ENCODE measurements at regions not wholly inside any gene's neighbourhood (a gene's known extent, or its start where the extent isn't known, plus 50 kb on each side); places are given as distances from the start of the nearest gene placed in this dataset.
"Not testable (repeated sequence)": the region's sequence is repeated elsewhere in the genome, so short reads cannot be mapped to it uniquely, and the experiment has no call there.

DNA sequence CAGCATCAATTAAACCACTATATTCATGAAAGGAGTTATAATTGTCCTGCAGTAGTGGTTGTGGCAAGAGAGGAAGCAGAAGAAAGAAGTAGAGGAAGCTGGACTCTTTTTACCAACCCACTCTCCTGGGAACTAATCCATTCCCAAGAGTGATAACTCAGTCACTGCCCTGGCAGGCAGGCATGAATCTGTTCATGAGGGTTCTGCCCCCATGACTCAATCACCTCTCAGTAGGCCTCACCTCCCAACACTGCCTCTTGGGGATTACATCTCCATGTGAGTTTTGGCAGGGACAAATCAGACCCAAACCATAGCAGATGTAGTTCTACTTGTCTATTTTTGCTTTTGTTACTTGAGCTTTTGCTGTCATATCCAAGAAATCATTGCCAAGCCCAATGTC, 232.7 kb upstream of the MAP2 start:
- DNase-seq = no peak

DNA sequence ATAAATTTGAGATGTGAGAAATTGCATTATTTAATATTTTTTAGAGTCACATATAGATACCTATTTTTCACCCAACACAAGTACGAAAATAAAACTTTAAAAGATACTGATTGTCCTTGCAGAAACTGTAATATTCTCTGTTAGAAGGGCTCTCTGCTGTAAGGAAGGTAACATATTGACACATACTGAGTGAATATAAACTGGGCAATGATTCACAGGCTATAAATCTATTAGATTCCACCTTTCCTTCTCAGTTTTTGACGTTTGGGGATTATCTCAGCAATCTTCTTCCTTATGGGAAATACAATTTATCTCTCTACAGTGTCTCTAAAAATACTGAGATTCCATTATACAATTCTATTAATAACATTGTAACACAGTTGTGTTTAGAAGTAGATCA, 229.1 kb upstream of the MAP2 start:
- DNase-seq = no peak

DNA sequence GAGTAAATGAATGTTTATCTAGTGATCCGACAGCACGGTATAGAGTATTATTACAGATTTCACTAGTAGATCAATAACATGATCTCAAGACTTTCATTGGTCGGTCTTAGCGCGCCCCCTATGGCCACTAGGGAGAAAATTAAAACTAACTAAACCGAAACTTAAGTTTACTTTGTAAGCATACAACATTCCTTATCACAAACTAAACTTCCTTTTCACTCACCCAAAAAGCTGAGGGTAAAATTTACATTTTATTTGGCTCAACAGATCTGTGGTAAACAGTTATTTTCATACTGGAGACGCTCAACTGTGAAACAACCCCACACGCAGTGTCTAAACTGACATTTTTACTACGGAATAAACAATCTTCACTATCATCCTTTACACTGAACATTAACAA, 215.6 kb upstream of the MAP2 start:
- DNase-seq = peak; percentile 30

DNA sequence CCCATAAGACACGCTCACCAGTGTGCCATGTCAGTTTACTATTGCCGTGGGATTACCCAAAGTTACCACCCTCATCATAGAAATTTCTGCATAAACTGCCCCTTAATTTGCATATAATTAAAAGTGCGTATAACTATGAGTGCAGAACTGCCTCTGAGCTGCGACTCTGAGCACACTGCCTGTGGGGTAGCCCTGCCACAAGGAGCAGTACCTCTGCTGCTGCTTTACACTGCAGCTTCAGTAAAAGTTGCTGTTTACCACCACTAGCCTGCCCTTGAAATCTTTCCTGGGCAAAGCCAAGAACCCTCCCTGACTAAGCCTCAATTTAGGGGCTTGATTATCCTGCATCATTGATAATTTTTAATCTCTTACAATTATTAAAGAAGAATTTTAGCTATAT, 213.9 kb upstream of the MAP2 start:
- no peak for DNase-seq

DNA sequence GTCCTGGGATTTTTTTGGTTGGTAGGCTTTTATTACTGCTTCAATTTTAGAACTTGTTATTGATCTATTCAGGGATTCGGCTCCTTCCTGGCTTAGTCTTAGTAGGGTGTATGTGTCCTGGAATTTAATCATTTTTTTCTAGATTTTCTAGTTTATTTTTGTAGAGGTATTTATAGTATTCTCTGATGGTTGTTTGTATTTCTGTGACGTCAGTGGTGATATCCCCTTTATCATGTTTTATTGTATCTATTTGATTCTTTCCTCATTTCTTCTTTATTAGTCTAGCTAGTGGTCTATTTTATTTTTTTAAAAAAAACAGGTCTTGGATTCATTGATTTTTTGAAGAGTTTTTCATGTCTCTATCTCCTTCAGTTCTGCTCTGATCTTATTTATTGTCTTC, 193.3 kb upstream of the MAP2 start:
- no peak for DNase-seq

DNA sequence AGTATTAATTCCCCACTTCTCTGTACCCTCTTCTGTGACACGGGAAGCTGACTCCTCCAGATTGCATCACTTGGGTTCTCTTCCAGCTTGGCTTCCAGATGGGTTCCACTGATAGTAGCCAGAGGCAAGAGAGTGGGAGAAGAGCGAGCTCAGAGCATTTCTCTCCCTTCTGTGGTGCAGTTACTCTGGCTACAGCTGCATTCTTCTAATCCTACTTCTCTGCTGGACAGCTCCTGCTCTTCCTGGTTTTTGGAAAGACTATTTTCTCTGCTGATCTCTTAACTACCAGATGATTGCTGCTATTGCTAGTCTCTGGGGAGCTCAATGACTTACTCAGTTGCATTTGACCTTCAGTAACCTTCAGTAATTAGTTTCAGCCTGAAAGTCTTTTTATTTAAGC, 187.5 kb upstream of the MAP2 start:
- no peak for DNase-seq

DNA sequence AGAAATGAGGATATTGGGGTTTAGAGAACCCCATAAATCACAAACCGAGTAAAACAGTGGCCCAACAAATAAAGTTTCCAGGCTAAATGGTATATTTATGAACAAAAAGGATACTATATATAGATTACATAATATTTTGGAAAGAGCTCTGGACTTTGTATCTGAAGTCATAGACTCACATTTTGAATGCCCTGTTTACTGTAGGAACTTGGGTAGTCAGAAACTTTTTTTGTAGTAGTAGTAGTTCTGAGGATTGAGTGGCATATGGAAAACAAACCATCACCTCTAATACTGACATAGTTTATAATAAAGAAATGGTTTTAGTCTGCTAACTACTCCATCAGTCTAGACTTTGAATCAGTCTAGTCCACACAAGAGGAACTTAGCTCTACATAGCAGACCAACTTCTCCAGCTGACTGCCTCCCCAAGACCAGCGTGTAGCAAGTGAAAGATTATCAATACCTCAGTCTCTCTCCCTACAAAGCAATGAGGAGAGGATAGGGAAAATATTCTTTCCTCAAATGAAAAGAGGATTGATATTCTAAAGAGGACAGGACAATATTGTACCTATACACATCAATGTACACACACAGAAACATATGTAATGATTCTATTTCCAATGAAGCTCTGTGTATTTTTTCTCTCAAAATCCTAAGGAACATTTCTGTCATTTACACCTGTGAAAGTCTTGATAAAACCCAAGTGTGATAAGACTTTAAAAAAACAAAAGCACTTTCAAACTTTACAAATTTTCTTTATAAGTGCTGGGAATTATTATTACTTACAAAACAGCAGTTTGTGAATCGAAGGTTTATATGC, 184.9 kb upstream of the MAP2 start:
- no peak for DNase-seq

DNA sequence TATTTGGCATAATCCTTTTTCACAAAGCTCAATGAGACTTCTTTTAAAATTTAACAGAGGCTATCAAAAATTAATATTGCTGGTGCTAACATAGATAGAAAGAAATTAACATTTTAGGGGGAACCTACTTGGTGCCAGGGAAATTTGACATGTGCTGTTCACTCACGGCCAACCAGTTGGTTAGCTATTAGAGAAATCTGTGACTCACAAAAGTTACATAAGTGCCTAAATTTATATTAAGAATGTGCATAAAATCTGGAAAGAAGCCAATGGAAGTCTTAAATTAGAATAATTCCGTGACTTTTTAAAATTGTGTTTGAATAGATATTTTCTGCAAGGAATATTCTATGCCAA, 184.3 kb upstream of the MAP2 start:
- no peak for DNase-seq

DNA sequence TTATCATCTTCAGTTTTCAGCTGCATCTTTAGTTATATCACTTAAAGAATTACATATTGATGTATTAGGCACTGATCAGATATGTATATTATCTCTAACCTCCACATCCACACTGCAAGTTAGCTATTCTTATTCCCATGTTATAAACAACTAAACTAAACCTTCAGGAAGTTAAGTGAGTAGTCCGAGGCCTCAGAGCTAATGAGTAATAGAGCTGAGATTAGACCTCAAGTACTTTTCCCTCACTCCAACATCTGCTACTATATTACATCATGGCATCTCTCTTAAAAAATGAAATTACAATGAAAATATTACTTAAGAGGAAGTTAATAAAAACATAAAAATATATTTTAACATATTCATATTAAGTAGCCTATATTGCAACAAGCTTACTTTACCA, 183.6 kb upstream of the MAP2 start:
- no peak for DNase-seq

DNA sequence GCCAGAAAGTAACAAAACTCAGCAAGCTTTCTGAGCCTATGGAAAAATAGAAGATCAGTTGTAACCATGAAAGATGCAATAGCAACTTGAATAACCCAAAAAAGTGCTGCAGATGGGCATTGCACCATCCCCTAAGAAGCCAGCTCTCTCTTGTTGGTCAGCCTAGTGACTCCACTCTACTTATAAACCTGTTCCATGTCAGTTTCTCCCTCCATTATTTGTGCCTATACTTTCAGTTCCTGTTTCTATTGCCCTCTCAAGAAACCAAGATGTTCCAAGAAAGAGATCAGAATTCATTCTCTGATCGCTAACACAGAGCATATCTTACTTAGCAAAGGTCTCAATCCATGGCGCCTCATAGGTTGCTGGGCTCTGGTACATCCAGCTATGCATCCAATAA, 170.3 kb upstream of the MAP2 start:
- DNase-seq = no peak

DNA sequence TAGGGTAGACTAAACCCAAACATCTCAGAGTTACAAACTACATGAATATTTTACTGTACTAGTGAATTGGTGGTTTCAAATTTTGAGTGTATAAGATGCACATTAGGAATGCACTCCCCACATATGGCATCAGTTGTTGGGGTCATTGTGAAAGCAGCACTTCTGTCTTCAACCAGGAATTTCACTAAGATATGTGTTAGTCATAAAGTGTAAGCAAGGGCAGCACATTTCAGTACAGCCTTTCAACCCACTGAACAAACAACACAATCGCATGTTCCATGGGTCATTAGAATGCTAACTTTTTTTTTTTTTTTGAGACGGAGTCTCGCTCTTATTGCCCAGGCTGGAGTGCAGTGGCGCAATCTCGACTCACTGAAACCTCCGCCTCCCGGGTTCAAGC, 164.1 kb upstream of the MAP2 start:
- no peak for DNase-seq

DNA sequence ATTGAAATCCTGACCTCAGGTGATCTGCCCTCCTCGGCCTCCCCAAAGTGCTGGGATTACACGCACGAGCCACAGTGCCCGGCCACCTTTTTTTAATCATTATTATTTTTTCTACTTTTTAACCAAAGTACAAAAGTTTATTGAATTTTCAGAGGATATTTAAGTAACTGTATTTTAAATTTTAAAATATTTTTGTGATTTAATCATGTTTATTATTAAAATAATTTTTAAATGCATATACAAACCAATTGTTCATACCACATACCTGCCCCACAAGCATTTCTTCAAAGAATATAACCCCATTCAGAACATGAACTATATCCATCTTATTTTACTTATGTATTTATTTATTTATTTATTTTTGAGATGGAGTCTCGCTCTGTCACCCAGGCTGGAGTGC, 163.6 kb upstream of the MAP2 start:
- DNase-seq = no peak

DNA sequence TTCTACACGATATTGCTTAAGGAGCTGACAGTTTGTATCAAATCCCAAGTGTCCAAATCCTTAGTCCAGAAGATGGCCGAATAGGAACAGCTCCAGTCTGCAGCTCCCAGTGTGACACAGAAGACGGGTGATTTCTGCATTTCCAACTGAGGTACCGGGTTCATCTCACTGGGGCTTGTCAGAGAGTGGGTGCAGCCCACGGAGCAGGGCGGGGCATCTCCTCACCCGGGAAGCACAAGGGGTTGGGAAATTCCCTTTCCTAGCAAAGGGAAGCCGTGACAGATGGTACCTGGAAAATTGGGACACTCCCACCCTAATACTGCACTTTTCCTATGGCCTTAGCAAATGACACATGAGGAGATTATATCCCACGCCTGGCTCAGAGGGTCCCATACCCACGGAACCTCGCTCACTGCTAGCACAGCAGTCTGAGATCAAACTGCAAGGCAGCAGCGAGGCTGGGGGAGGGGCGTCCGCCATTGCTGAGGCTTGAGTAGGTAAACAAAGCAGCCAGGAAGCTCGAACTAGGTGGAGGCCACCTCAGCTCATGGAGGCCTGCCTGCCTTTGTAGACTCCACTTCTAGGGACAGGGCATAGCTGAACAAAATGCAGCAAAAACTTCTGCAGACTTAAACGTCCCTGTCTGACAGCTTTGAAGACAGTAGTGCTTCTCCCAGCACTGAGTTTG, 162.3 kb upstream of the MAP2 start:
- DNase-seq = not testable (repeated sequence)

DNA sequence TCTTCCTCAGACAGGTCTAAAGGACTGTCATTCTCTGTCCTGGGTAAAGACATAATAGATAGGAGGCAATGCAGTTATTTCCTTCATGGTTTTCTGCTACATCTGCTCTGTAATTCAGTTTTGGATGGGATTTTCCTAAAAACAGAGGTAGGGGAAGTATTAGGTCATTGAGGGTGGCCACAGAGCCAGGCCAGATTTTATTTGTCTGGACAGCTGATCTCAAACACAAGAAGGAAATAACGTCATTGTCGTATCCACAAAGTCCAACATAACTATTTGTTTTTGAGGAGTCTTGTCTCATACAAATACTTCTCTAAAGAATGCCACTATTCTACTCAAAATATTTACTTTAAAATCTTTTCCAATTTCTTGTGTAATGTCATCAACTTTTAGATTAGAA, 154.8 kb upstream of the MAP2 start:
- no peak for DNase-seq

DNA sequence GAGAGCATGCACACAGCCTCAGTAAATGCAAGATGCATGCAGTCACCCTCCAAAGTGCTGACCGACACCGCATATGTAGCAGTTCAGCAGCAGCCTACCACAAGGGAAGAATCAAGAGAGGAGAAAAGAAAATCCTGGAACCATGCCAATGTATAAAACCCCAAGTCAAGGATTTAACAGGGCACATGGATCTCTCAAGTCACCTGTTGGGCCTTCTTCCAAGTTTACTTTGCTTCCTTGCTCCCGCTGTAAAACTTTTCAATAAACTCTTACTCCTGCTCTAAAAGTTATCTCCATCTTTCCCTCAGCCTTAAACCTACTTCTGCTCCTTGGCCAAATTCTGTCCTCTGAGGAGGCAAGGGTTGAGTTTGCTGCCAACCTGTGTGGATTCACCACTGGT, 147.8 kb upstream of the MAP2 start:
- no peak for DNase-seq

DNA sequence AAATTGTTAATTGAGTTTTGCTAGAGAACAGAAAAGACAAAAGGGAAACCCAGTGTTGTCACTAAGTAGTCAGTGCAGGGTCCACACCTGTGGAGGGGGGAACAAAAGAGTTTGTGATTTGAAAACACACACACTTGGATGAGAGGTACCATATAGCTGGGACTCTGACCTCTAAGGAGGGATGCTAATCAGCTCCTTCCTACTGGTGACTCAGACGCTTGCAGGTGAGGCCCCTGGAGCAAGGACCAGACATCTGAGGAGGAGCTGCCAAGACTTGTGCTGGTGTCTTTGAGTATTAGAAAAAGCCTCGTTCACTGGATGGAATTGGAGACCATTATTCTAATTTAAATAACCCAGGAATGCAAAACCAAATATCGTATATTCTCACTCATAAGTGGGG, 146.4 kb upstream of the MAP2 start:
- no peak for DNase-seq

DNA sequence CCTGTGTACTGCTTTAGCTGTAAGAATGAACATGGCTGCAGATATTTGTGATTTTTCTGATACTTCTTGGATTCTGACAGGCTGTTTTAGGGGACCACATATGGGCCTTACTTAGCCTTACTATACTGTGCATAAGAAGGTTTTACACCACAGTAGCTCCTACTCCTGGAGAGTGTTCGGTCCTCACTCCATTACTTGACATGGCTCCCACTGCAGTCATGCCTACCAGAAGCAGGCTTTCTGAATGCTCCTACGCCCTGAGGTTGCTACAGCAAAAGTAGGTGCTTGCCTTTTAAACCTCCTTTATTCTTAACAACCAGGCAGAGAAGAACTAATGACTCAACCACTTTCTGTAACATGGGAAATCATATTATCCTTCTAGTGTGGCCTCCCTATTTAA, 125.2 kb upstream of the MAP2 start:
- no peak for DNase-seq

DNA sequence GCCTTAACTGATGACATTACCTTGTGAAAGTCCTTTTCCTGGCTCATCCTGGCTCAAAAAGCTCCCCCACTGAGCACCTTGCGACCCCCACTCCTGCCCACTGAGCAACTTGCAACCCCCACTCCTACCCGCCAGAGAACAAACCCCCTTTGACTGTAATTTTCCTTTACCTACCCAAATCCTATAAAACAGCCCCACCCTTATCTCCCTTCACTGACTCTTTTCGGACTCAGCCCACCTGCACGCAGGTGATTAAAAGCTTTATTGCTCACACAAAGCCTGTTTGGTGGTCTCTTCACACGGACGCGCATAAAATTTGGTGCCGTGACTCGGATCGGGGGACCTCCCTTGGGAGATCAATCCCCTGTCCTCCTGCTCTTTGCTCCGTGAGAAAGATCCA, 124.4 kb upstream of the MAP2 start:
- DNase-seq = not testable (repeated sequence)

DNA sequence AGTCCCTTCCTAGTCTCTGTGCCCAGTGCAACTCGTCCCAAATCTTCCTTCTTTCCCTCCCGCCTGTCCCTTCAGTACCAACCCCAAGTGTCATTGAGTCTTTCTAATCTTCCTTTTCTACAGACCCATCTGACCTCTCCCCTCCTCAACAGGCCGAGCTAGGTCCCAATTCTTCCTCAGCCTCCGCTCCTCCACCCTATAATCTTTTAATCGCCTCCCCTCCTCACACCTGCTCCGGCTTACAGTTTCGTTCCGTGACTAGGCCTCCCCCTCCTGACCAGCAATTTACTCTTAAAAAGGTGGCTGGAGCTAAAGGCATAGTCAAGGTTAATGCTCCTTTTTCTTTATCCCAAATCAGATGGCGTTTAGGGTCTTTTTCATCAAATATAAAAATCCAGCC, 123.1 kb upstream of the MAP2 start:
- DNase-seq = not testable (repeated sequence)

DNA sequence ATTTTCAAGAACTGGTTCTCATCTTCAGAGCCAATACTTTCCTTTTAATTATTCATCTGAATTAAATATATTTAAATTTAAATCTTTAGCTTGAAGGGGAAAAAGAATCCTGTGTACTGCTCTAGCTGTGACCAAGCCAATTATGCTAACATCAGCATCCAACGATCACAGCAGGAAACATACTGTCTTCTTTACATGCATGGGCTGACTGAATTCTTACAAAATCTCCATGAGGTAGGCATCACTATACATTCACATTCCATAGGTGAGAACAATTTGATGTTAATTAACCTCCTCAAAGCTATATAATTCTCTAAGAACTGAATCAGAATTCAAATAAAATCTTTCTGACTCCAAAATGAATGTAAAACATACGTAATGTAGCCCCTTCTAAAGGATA, 118.8 kb upstream of the MAP2 start:
- DNase-seq = no peak

DNA sequence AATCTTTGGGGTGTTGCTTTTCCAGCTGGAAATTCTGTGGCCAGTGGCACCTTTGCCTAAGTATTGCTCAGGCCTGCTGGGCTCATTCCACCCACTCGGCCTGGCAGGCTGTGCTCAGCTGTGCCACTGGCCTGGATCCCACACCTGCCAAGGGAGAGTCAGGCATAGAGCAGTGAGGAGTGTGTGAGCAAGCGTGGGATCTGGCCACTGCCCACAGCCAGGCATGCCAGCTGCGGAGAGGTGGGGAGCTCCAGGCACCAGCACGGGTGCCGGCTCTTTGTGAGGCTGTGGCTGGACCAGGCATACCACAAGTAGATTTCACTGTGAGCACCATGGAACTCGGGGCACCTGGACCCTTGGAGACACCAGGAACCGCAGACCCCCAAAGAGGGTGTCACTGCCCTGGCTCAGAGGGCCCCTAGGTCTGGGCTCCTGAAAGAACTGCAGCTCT, 118.1 kb upstream of the MAP2 start:
- DNase-seq = no peak

DNA sequence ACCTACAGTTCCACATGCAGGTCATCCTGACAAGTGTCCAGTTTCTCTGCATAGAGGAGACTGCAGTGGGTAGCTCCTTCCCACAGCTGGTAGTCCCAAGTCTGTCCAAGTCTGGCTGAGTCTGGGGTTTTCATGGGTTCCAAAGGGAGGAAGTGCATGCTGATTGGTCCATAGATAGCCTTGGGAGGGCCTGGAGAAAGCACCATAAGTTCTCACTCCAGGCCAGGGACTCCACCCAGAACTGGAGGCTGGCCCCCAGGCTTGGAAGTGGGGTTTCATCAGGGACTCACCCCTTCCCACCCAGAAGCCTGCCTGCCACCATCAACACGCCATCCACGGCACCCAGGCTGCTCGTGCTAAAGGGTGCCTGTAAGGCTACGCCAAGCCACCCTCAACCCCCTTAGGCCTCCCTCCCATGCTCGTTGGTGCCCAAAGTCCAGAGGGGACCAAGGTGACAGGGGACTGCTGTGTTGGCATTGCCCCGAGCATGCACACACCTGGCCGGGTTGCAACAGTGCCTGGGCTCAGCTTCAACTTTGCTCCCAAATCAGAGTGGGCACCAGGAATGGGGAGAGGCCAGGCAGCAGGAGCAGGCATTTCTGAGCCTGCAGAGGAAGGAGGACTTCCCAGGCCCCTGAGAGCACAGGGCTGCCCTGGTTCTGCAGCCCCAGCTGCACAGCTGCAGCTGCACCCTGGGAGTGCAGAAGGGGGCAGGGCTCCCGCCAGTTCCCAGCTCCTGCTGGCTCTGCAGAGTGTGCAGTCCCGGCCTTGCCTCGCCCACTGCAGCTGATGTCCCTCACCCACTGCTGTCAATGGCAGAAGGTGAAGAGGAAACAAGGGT, 116.5 kb upstream of the MAP2 start:
- no peak for DNase-seq

DNA sequence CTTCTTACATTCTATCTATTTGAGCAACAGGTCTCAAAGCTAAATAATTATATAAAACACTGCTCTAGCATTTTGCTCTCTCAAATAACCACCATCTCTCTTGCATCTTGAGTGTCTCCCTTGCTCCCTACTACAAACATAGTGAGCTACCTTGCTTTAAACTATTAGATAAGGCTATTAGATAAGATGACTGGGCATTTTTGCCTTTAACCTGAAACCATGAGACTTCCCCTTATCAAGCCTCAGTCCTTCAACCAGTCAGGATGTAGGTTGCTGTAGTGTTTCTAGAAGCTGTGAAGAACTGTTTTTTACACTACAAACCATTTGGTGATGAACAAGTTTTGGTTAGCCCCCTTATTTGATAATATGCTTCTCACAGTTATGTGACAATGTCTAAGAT, 115.4 kb upstream of the MAP2 start:
- no peak for DNase-seq

DNA sequence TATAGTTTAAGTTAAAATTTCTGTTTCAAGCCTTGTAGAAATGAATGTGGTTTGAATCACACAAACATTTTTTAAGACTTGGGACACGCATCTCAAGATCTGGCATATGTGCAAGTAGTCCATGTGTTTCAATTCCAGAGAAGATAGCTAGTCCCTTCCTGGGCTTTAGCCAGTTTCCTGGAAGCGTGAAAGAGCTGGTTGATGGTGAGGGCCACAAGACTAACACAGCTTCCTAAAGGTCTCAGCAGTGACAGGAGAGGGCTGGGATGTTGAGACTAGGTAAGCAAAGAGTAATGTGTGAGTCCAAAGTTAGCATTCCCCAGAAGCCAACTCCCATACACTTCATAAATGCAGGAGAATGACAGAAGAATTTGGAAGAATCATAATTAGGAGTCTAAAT, 111.9 kb upstream of the MAP2 start:
- no peak for DNase-seq
